ENCODE measurements at regions not wholly inside any gene's neighbourhood (a gene's known extent, or its start where the extent isn't known, plus 50 kb on each side); places are given as distances from the start of the nearest gene placed in this dataset.

GRCh38 chr5:116377276-116378006, 197.2 kb downstream of the SEMA6A start:
- no peak overlapping the region for H3K4me3 ChIP-seq (ENCODE audit: low read depth, low read length)
- peaks cover 3% of the 10 kb centered on the region for H3K4me1 ChIP-seq (ENCODE audit: control insufficient read depth, insufficient read depth, low read length)
- H3K9ac ChIP-seq (ENCODE audit: low read depth, low read length): no peak overlapping the region
- H3K9me3 ChIP-seq (ENCODE audit: control insufficient read depth, insufficient read depth, low read length): no peaks in the 10 kb centered on the region
- H3K36me3 ChIP-seq (ENCODE audit: control insufficient read depth, insufficient read depth, low read length): no peaks in the 10 kb centered on the region
- H3K27me3 ChIP-seq (ENCODE audit: control insufficient read depth, insufficient read depth, low read length): no peaks in the 10 kb centered on the region

GRCh38 chr5:116375926-116376325, 198.7 kb downstream of the SEMA6A start:
- Histone ChIP-seq H3K4me3 (ENCODE audit: low read depth, low read length) (no peak overlapping the region), H3K27me3 (ENCODE audit: control insufficient read depth, insufficient read depth, low read length) (no peaks in the 10 kb centered on the region), H3K9me3 (ENCODE audit: control insufficient read depth, insufficient read depth, low read length) (no peaks in the 10 kb centered on the region), H3K36me3 (ENCODE audit: control insufficient read depth, insufficient read depth, low read length) (no peaks in the 10 kb centered on the region), H3K4me1 (ENCODE audit: control insufficient read depth, insufficient read depth, low read length) (peaks cover 3% of the 10 kb centered on the region), H3K9ac (ENCODE audit: low read depth, low read length) (no peak overlapping the region)

- Histone ChIP-seq H3K36me3 (ENCODE audit: control insufficient read depth, insufficient read depth, low read length) (no peaks in the 10 kb centered on the region), H3K4me3 (ENCODE audit: low read depth, low read length) (no peak overlapping the region), H3K4me1 (ENCODE audit: control insufficient read depth, insufficient read depth, low read length) (peaks cover 3% of the 10 kb centered on the region), H3K27me3 (ENCODE audit: control insufficient read depth, insufficient read depth, low read length) (no peaks in the 10 kb centered on the region), H3K9me3 (ENCODE audit: control insufficient read depth, insufficient read depth, low read length) (no peaks in the 10 kb centered on the region), H3K9ac (ENCODE audit: low read depth, low read length) (no peak overlapping the region)
Measured at GRCh38 chr5:116374434-116374852, 200.2 kb downstream of the SEMA6A start.

- no peaks in the 10 kb centered on the region for H3K27me3 ChIP-seq (ENCODE audit: control insufficient read depth, insufficient read depth, low read length)
- no peaks in the 10 kb centered on the region for H3K9me3 ChIP-seq (ENCODE audit: control insufficient read depth, insufficient read depth, low read length)
- peaks cover 3% of the 10 kb centered on the region for H3K4me1 ChIP-seq (ENCODE audit: control insufficient read depth, insufficient read depth, low read length)
- H3K36me3 ChIP-seq (ENCODE audit: control insufficient read depth, insufficient read depth, low read length): no peaks in the 10 kb centered on the region
- no peak overlapping the region for H3K9ac ChIP-seq (ENCODE audit: low read depth, low read length)
- H3K4me3 ChIP-seq (ENCODE audit: low read depth, low read length): no peak overlapping the region
Measured at GRCh38 chr5:116372931-116373597, 201.6 kb downstream of the SEMA6A start.

GRCh38 chr5:116371935-116372334, 202.7 kb downstream of the SEMA6A start:
- Histone ChIP-seq H3K9ac (ENCODE audit: low read depth, low read length) (no peak overlapping the region), H3K4me1 (ENCODE audit: control insufficient read depth, insufficient read depth, low read length) (peaks cover 3% of the 10 kb centered on the region), H3K9me3 (ENCODE audit: control insufficient read depth, insufficient read depth, low read length) (no peaks in the 10 kb centered on the region), H3K27me3 (ENCODE audit: control insufficient read depth, insufficient read depth, low read length) (no peaks in the 10 kb centered on the region), H3K36me3 (ENCODE audit: control insufficient read depth, insufficient read depth, low read length) (no peaks in the 10 kb centered on the region), H3K4me3 (ENCODE audit: low read depth, low read length) (no peak overlapping the region)

- H3K27me3 ChIP-seq (ENCODE audit: control insufficient read depth, insufficient read depth, low read length): no peaks in the 10 kb centered on the region
Measured at GRCh38 chr5:116371431-116371830, 203.2 kb downstream of the SEMA6A start.

GRCh38 chr5:116370886-116371285, 203.7 kb downstream of the SEMA6A start:
- H3K9ac ChIP-seq (ENCODE audit: low read depth, low read length): no peak overlapping the region
- no peaks in the 10 kb centered on the region for H3K36me3 ChIP-seq (ENCODE audit: control insufficient read depth, insufficient read depth, low read length)
- H3K27me3 ChIP-seq (ENCODE audit: control insufficient read depth, insufficient read depth, low read length): no peaks in the 10 kb centered on the region
- H3K9me3 ChIP-seq (ENCODE audit: control insufficient read depth, insufficient read depth, low read length): no peaks in the 10 kb centered on the region
- peaks cover 3% of the 10 kb centered on the region for H3K4me1 ChIP-seq (ENCODE audit: control insufficient read depth, insufficient read depth, low read length)
- H3K4me3 ChIP-seq (ENCODE audit: low read depth, low read length): no peak overlapping the region

More at GRCh38 chr5:116371431-116371830, 203.2 kb downstream of the SEMA6A start:
- Histone ChIP-seq H3K4me3 (ENCODE audit: low read depth, low read length) (no peak overlapping the region), H3K4me1 (ENCODE audit: control insufficient read depth, insufficient read depth, low read length) (peaks cover 3% of the 10 kb centered on the region), H3K9ac (ENCODE audit: low read depth, low read length) (no peak overlapping the region), H3K9me3 (ENCODE audit: control insufficient read depth, insufficient read depth, low read length) (no peaks in the 10 kb centered on the region), H3K36me3 (ENCODE audit: control insufficient read depth, insufficient read depth, low read length) (no peaks in the 10 kb centered on the region)

GRCh38 chr5:116370149-116370548, 204.5 kb downstream of the SEMA6A start:
- Histone ChIP-seq H3K36me3 (ENCODE audit: control insufficient read depth, insufficient read depth, low read length) (no peaks in the 10 kb centered on the region), H3K4me1 (ENCODE audit: control insufficient read depth, insufficient read depth, low read length) (no peaks in the 10 kb centered on the region), H3K27me3 (ENCODE audit: control insufficient read depth, insufficient read depth, low read length) (no peaks in the 10 kb centered on the region), H3K9ac (ENCODE audit: low read depth, low read length) (no peak overlapping the region), H3K9me3 (ENCODE audit: control insufficient read depth, insufficient read depth, low read length) (no peaks in the 10 kb centered on the region), H3K4me3 (ENCODE audit: low read depth, low read length) (no peak overlapping the region)

GRCh38 chr5:116365006-116365496, 209.6 kb downstream of the SEMA6A start:
- H3K36me3 ChIP-seq (ENCODE audit: control insufficient read depth, insufficient read depth, low read length): no peaks in the 10 kb centered on the region
- peaks cover 14% of the 10 kb centered on the region for H3K27me3 ChIP-seq (ENCODE audit: control insufficient read depth, insufficient read depth, low read length)
- H3K9ac ChIP-seq (ENCODE audit: low read depth, low read length): no peak overlapping the region
- no peaks in the 10 kb centered on the region for H3K9me3 ChIP-seq (ENCODE audit: control insufficient read depth, insufficient read depth, low read length)
- no peak overlapping the region for H3K4me3 ChIP-seq (ENCODE audit: low read depth, low read length)
- H3K4me1 ChIP-seq (ENCODE audit: control insufficient read depth, insufficient read depth, low read length): peaks cover 3% of the 10 kb centered on the region

GRCh38 chr5:116363780-116364179, 210.8 kb downstream of the SEMA6A start:
- Histone ChIP-seq H3K4me1 (ENCODE audit: control insufficient read depth, insufficient read depth, low read length) (peaks cover 3% of the 10 kb centered on the region), H3K9me3 (ENCODE audit: control insufficient read depth, insufficient read depth, low read length) (no peaks in the 10 kb centered on the region), H3K27me3 (ENCODE audit: control insufficient read depth, insufficient read depth, low read length) (peaks cover 14% of the 10 kb centered on the region), H3K4me3 (ENCODE audit: low read depth, low read length) (no peak overlapping the region), H3K9ac (ENCODE audit: low read depth, low read length) (no peak overlapping the region), H3K36me3 (ENCODE audit: control insufficient read depth, insufficient read depth, low read length) (no peaks in the 10 kb centered on the region)

- peaks cover 3% of the 10 kb centered on the region for H3K4me1 ChIP-seq (ENCODE audit: control insufficient read depth, insufficient read depth, low read length)
- H3K4me3 ChIP-seq (ENCODE audit: low read depth, low read length): peak overlapping the region; percentile 54
- H3K9me3 ChIP-seq (ENCODE audit: control insufficient read depth, insufficient read depth, low read length): no peaks in the 10 kb centered on the region
- H3K36me3 ChIP-seq (ENCODE audit: control insufficient read depth, insufficient read depth, low read length): no peaks in the 10 kb centered on the region
- H3K9ac ChIP-seq (ENCODE audit: low read depth, low read length): no peak overlapping the region
- peaks cover 14% of the 10 kb centered on the region for H3K27me3 ChIP-seq (ENCODE audit: control insufficient read depth, insufficient read depth, low read length)
Measured at GRCh38 chr5:116361979-116362577, 212.5 kb downstream of the SEMA6A start.
